Activated naive CD4-positive, alpha-beta T cell treated with anti-CD3 and anti-CD28 coated beads, Interleukin-2, amount 50 U/mL, for 72 hours (primary cell): ENCODE measurements at regions not wholly inside any gene's neighbourhood (a gene's known extent, or its start where the extent isn't known, plus 50 kb on each side); places are given as distances from the start of the nearest gene placed in this dataset.

Source experiments
- ATAC-seq, 2 donors: fragments of 150-1000 bp; cut with Tn5 transposase; 2 replicates each; pipeline ENCODE4 v1.10.0; 2021; ENCODE audit warnings: mild to moderate bottlenecking in 2 of 2, moderate library complexity in 2 of 2
- DNase-seq, 2 donors: peaks; one replicate each; pipeline ENCODE4 v3.0.0; 2021 to 2022; ENCODE audit warnings: low spot score in 2 of 2
- H3K27ac Mint-ChIP-seq, 2 donors: one replicate each; pipeline ENCODE4 v1.8.0; 2022; ENCODE audit warnings: mild to moderate bottlenecking in 2 of 2, mixed read lengths in 2 of 2
- H3K36me3 Mint-ChIP-seq, 2 donors: one replicate each; pipeline ENCODE4 v1.8.0; 2022; ENCODE audit warnings: mixed read lengths in 2 of 2
- H3K9me3 Mint-ChIP-seq, 2 donors: one replicate each; pipeline ENCODE4 v1.8.0; 2022; ENCODE audit warnings: mixed read lengths in 2 of 2

DNA sequence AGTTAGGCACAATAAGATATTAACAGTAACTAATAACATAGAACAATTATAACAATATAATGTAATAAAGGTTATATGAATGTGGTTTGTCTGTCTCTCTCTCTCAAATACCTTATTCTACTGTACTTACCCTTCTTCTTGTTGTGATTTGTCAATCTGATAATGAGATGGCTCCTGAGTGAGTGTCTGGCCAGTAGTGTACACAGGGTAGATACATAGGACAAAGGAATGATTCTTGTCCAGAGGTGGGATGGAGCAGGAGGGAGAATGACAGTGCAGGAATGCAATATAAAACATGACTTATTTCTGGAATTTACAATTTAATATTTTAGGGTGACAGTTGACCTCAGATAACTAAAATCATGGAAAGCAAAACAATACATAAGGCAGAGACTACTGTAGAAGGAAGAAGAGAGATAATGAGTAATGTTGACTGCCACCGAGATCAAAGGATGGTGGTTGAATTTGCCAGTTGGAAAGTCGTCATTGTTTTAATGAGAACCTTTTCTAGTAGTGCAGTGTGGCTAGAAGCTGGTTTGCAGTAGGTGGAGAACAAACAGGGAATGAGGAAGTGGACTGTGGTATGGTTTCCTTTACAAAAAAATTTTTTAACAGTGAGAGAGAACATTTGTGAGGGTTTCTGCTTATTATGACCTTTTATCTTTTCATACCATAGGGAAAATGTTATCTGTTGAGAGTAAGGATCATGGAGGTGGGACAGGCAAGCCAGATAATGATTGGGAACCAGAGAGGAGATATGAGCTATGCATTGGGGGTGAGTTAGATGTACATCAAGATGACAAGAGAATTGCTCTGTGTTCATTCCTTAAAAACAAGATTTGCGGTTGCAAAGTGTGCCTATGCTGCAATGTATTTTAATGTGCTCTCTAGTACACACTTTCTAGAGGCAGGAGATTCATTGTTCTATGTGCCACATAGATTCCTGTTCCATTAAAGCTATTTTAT, 458.3 kb downstream of the BTG1 start:
- ATAC-seq, result peak; percentile 89 to 90
- no peaks in the 10 kb centered on the region for H3K36me3 Mint-ChIP-seq
- peak overlapping the region; percentile 8 to 31 for H3K27ac Mint-ChIP-seq
- DNase-seq, result peak in 1 of 2 donors; percentile 8
- H3K9me3 Mint-ChIP-seq, result peaks cover 0 to 3% of the 10 kb centered on the region in 2 donors

DNA sequence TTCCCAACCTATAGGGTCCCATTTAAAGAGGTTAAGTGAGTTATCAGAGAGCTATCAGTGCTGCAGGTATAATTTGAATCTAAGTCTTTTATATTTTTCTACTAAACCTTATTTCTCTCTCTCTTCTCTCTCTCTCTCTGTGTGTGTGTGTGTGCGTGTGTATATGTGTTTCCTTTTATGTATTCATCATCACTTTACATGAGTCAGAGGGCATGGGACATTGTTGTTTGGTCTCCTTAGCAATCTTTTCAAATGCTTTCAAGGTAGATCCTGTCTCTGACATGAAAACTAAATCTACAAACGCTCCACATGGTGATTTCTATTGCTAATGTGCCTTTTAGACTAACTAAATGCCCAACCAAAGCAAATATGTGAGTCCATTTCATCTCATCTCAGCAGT, 459.7 kb downstream of the BTG1 start:
- ATAC-seq, result peak; percentile 32 to 48
- Mint-ChIP-seq H3K27ac (no peak overlapping the region), H3K36me3 (no peaks in the 10 kb centered on the region), H3K9me3 (peaks cover 0 to 3% of the 10 kb centered on the region in 2 donors)
- DNase-seq, result no peak

DNA sequence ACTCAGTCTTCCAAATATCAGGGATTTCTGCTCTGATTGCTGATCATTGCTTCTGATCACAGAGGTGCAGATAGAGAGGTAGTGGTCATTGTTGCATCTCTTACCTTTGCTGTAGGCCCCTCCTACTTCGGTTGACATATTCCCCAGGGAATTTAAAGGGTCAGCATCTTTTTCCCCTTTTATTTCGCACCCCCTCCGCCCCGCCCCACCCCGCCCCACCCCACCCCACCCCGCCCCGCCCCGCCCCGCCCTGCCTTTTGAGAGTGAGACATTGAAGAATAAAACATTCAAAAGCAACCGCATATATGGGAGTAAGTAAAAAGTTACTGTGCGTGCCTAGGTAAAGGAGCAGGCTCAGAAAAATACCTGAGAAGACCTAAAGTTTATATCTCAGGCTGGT, 463.9 kb downstream of the BTG1 start:
- Mint-ChIP-seq H3K9me3 (peaks cover 0 to 6% of the 10 kb centered on the region in 2 donors), H3K27ac (no peak overlapping the region), H3K36me3 (no peaks in the 10 kb centered on the region)
- DNase-seq (no peak), ATAC-seq (no peak)

DNA sequence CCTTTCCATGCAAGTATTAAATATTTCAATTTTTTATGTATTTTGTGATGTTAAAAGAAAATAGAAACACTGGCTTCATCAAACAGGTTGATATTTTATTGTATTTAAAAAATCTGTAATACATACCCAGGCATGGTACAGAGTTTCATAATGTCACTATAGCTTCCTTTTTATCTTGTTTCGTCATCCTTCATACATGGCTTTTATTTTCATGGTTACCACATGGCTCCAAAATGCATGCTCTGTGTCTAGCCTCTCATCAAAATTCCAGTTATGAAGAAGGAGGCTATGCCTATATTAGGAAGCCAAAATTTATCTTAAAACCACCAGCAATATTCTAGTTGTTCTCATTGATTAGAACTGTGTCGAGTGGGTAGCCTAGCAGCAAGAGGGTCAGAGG, 464.8 kb downstream of the BTG1 start:
- DNase-seq (no peak), ATAC-seq (no peak)
- no peaks in the 10 kb centered on the region for H3K36me3 Mint-ChIP-seq
- H3K27ac Mint-ChIP-seq, result no peak overlapping the region
- H3K9me3 Mint-ChIP-seq, result peaks cover 0 to 6% of the 10 kb centered on the region in 2 donors

DNA sequence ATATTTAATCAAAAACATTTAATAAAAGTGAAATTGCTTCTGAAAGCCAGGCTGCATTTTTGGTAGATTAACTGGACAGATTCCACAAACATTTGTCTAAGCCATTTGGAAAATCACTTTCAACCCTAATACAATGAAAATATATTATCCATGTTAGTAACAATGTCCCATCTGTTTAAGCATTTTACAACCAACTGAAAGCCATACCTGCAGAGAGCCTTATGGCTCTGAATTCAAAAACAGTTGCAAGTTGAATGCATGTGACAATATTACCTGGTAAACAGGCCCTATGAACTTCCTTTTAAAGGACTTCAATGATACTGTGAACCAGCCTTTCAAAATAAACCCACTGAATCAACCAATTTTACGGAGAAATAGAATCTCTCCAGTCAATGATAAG, 468.1 kb downstream of the BTG1 start:
- H3K36me3 Mint-ChIP-seq, result no peaks in the 10 kb centered on the region
- H3K9me3 Mint-ChIP-seq, result peaks cover 0 to 6% of the 10 kb centered on the region in 2 donors
- no peak for ATAC-seq
- no peak overlapping the region for H3K27ac Mint-ChIP-seq
- no peak for DNase-seq

DNA sequence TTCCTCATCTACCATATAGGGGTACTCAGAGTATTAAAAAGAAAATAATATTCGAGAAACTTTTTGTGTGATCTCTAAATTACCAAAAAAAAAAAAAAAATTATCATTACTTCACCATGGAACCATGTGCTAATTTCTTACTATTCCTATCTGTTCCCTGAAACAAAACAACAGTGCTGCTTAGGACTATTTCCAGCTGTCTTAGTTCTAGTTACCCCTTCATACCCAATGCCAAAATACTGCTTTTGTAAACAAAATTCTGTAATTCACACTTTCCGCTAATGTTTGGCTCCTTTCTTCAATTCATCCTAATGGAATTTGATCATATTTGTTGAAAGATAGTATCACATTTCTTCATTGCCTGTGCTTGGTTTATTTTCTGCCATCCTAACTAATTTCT, 470.2 kb downstream of the BTG1 start:
- ATAC-seq (no peak), DNase-seq (no peak)
- Mint-ChIP-seq H3K9me3 (peaks cover 0 to 6% of the 10 kb centered on the region in 2 donors), H3K36me3 (no peaks in the 10 kb centered on the region), H3K27ac (no peak overlapping the region)

DNA sequence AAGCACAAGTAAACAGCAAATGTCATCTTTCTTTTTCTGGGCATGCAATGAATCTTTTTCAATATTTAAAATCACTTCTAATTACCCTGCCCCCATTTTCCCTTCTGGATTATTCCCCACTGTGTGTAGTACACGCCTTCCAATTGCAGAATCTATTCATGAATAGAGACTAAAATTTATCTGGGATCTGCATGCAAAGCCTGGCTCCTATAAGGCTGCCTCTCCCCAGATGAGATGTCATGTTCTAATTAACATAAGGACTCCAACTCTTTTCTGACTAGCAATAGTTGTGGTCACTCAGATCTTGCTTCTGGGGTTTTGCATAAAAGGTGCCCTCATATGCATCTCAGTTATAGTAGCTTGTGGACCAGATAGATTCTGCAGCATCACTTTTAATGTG, 473.5 kb downstream of the BTG1 start:
- H3K27ac Mint-ChIP-seq, result no peak overlapping the region
- ATAC-seq (no peak), DNase-seq (no peak)
- H3K9me3 Mint-ChIP-seq, result peaks cover 4 to 5% of the 10 kb centered on the region in 2 donors
- H3K36me3 Mint-ChIP-seq, result peaks cover 5 to 10% of the 10 kb centered on the region in 2 donors

DNA sequence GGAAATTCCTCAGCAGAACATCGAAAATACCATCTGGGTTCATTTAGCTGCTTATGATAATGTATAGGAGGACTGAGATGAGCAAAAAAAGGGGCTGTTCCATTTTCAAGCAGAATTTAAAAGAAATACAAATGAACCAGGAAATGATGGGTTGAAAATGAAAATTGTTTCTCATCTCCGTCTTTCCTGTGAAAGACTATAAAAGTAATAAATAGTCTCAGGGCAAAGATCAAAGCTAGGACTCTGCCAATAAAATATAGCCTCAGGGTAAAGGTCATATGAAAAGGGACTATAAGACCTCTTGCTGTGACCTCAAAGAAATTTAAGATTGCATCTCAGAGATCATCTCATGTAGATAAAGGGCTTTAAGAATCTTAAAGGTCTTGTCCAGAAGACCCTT, 478.0 kb downstream of the BTG1 start:
- peaks cover 8 to 14% of the 10 kb centered on the region in 2 donors for H3K9me3 Mint-ChIP-seq
- ATAC-seq (peak in 1 of 2 donors; percentile 37), DNase-seq (no peak)
- peaks cover 5 to 21% of the 10 kb centered on the region in 2 donors for H3K36me3 Mint-ChIP-seq
- no peak overlapping the region for H3K27ac Mint-ChIP-seq

DNA sequence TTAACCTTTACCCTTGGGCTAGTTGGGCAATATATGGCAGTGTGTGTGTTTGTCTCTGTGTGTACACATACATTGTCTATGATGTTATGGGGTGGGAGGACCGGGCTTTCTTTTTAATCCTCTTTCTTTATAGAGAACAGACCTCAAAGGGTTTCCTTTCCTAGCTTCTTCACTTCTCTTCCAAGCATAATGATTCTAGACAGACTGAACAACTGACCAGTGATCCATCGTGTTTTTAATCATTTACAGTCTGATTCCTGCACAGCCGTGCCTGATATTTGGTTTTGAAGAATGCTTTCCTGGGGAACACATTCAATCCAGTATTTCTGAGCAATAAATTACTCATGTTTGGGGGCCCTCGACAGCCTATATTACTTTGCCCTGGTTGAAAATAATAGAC, 481.1 kb upstream of the DCN start:
- DNase-seq (no peak), ATAC-seq (no peak)
- peaks cover under 1 to 18% of the 10 kb centered on the region in 2 donors for H3K36me3 Mint-ChIP-seq
- peaks cover 5 to 12% of the 10 kb centered on the region in 2 donors for H3K9me3 Mint-ChIP-seq
- no peak overlapping the region for H3K27ac Mint-ChIP-seq

DNA sequence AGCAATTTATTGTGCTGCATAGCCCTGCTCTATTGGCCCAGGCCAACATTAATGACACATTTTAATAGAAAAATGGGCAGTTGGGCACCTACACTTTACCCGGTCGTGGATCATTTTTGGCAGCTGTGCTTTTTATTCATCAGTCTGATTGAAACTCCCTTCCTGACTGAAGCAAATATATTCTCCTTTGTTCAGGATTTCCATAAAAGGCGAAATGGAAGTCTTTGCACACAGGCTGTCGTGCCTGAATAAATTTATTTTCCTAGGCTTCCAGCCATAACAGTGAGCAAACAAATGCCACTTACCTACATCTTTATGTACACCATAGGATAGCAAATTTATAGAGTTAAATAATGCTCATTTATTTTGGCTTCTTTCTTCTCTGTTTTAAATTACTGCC, 480.7 kb upstream of the DCN start:
- H3K36me3 Mint-ChIP-seq, result peaks cover 0 to 13% of the 10 kb centered on the region in 2 donors
- ATAC-seq (no peak), DNase-seq (no peak)
- H3K27ac Mint-ChIP-seq, result no peak overlapping the region
- peaks cover 4 to 9% of the 10 kb centered on the region in 2 donors for H3K9me3 Mint-ChIP-seq

DNA sequence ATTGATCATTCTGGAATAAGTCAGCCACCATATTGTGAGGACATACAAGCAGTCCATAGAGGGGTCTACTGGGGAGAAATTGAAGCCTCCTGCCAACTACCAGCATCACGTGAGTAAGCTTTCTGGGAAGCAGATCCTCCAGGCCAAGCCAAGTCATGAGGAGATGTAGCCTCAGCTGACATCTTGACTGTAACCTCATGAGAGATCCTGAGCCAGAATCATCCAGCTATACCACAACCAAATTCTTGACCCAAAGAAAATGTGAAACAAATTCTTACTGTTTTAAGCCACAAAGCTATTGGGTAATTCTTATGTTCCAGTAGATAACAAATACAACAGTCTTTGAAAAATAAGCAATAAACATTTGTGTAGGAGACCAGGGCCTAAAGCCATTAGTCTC, 479.4 kb upstream of the DCN start:
- peaks cover 0 to 10% of the 10 kb centered on the region in 2 donors for H3K36me3 Mint-ChIP-seq
- no peak for DNase-seq
- ATAC-seq, result no peak
- peaks cover 4 to 9% of the 10 kb centered on the region in 2 donors for H3K9me3 Mint-ChIP-seq
- no peak overlapping the region for H3K27ac Mint-ChIP-seq

DNA sequence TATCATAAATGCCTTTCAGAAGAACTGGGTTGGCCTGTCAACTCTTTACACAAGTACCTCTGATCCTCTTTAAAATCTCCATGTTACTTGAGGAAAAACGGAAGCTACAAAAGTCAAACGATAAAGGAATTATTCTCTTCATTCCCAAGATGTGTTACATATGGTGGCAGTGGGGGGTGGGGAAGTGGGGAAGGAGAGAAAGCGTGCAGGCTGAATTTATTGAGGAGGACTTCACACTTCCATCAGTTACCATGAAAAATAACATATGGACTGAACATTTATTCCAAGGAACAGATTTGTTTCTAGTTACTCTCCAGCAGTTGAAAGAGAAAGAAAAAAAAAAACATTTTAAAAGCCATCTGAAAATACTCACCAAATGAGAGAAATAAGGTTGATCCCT, 474.4 kb upstream of the DCN start:
- Mint-ChIP-seq H3K27ac (no peak overlapping the region), H3K9me3 (no peaks in the 10 kb centered on the region), H3K36me3 (no peaks in the 10 kb centered on the region)
- DNase-seq (no peak), ATAC-seq (no peak)

DNA sequence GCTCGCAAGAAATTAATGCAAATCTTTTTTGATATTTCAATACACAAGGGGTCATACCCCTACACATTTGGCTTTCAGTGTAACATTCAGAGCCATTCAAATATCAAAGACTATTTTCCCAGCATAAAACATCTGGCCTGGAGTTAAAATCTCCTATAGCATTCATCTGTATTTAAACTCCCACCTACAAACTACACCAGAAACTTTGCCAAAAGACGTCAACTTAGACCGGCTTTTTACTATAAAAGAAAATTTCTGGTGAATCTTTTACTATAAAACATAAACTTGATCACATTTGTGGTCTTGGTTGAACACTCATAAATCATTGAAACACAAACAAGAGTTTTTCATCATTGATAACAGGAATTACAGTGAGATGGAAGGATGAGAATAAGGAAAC, 473.3 kb upstream of the DCN start:
- no peaks in the 10 kb centered on the region for H3K36me3 Mint-ChIP-seq
- H3K9me3 Mint-ChIP-seq, result peaks cover 0 to 2% of the 10 kb centered on the region in 2 donors
- DNase-seq (no peak), ATAC-seq (no peak)
- H3K27ac Mint-ChIP-seq, result no peak overlapping the region

DNA sequence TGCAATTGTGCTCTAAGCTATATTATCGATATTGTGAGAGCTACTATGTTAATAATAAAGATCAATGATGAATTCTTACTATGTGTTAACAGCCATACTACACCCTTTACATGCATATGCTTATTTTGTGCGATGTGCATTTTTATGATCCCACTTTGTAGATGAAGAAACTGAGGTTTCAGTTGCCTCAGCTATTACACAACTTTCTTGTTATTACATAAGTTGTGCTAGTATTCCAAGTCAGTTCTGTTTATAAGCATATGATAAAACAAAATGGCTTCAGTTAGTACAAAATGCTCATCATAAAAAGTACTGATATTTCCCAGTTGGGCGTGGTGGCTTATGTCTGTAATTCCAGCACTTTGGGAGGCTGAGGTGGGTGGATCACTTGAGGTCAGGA, 471.5 kb upstream of the DCN start:
- H3K27ac Mint-ChIP-seq, result no peak overlapping the region
- H3K9me3 Mint-ChIP-seq, result peaks cover 0 to 3% of the 10 kb centered on the region in 2 donors
- no peak for DNase-seq
- no peaks in the 10 kb centered on the region for H3K36me3 Mint-ChIP-seq
- no peak for ATAC-seq

DNA sequence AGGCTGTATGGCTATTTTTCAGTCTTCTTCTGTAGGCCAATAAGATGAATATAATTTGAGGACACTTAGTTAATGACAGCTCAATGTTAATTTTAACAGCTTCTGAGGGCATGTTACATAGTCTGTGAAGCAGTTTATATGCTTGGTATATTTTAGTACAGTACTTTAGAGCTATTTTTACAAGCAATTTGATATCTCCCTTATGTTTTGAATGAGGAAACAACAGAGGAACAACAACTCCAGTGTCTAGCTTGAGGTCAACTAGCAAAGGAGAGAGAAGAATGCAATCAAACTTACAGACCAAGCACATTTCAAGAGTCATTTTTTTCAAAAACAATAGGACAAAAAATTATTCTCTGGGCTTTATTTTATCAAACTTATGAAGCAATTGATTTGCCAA, 469.1 kb upstream of the DCN start:
- H3K27ac Mint-ChIP-seq, result no peak overlapping the region
- no peak for DNase-seq
- peaks cover 0 to 6% of the 10 kb centered on the region in 2 donors for H3K9me3 Mint-ChIP-seq
- ATAC-seq, result no peak
- H3K36me3 Mint-ChIP-seq, result no peaks in the 10 kb centered on the region

DNA sequence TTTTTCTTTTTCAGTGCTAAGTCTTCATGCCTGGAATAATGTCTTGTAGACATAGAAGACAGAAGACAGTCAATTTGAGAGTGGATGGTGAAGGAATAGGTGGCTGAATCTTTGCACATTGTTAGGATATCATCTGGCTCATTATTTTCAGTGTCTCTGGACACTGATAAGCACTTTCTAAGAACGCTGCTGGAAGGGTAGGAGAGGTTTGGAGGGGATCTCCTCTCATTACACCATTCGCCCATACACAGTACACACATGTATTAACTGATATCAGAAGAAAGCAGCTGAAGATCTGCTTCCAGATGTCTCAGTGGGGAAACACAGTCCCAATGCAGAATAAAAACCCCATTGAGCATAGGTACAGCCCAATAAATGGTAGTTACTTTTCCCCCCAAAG, 461.1 kb upstream of the DCN start:
- Mint-ChIP-seq H3K9me3 (peaks cover 4% of the 10 kb centered on the region in 2 donors), H3K27ac (no peak overlapping the region), H3K36me3 (no peaks in the 10 kb centered on the region)
- ATAC-seq (no peak), DNase-seq (no peak)

DNA sequence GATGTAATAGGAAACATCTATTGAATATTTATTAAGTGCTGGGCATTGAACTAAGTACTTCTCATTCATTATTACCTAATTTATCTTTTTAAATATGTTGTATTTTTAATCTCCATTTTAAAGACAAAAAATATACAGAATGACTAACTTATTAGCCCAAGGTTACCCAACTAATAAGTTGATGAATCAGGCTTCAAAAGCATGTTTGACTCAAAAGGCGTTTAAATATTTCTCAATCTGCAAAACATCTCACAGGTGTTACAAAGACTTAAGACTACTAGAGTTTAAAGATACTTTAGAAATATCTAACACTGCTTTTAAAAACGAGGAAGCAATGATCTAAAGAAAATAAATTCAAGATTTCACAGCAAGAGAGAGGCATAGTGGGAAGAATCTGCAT, 457.4 kb upstream of the DCN start:
- DNase-seq (no peak), ATAC-seq (no peak)
- Mint-ChIP-seq H3K9me3 (peaks cover 0 to 5% of the 10 kb centered on the region in 2 donors), H3K36me3 (peaks cover 0 to 2% of the 10 kb centered on the region in 2 donors), H3K27ac (no peak overlapping the region)

DNA sequence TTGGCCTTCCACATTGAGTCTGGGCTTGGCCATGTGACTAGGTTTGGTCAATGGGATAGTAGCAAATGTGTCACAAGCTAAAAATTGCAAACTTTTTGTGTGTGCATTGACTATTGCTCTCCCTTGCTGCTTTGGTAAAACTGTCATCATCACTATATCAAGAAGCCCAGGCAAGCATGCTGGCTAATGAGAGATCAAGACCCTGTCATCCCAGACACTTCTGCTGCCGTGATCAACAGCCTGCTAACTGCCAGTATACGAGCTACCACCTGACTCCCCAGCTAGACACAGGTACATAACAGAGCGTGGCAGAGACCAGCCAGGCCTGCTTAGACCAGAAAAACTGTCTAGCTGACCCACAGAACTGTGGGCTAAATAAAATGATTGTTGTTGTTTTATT, 456.7 kb upstream of the DCN start:
- DNase-seq (no peak), ATAC-seq (no peak)
- peaks cover 0 to 8% of the 10 kb centered on the region in 2 donors for H3K36me3 Mint-ChIP-seq
- H3K27ac Mint-ChIP-seq, result no peak overlapping the region
- peaks cover 0 to 9% of the 10 kb centered on the region in 2 donors for H3K9me3 Mint-ChIP-seq
